SU-DHL-6 (cell line): ENCODE measurements at regions not wholly inside any gene's neighbourhood (a gene's known extent, or its start where the extent isn't known, plus 50 kb on each side); places are given as distances from the start of the nearest gene placed in this dataset.

Source experiments
- H2AFZ ChIP-seq: fragments of 200-600 bp; sonication (generic); 2 replicates; pipeline ENCODE4 v1.6.1; 2014; ENCODE audit warnings: low read depth, mild to moderate bottlenecking, moderate library complexity, mixed read lengths, antibody characterized with exemption, low read length; ENCODE audit not compliant: severe bottlenecking
- H3F3A ChIP-seq: fragments of 200-600 bp; shearing (Covaris generic); 2 replicates; pipeline ENCODE4 v1.6.0; 2016; ENCODE audit warnings: antibody characterized with exemption, mild to moderate bottlenecking; ENCODE audit not compliant: insufficient read depth
- H3K27ac ChIP-seq: fragments of 200-600 bp; sonication (generic); 2 replicates; pipeline ENCODE4 v1.5.1; 2016; ENCODE audit warnings: low read depth, mild to moderate bottlenecking, low read length, moderate library complexity, mixed read lengths
- H3K27me3 ChIP-seq: fragments of 200-600 bp; sonication (generic), shearing (Covaris generic); 2 replicates; pipeline ENCODE4 v1.6.0; 2014; ENCODE audit warnings: mild to moderate bottlenecking, low read length
- H3K36me3 ChIP-seq: fragments of 200-600 bp; sonication (generic); 2 replicates; pipeline ENCODE4 v1.6.1; 2014; ENCODE audit warnings: mild to moderate bottlenecking, low read length, mixed read lengths
- H3K4me2 ChIP-seq: fragments of 300-600, 200-600 bp; shearing (Covaris generic), sonication (generic); 2 replicates; pipeline ENCODE4 v1.6.0; 2014; ENCODE audit warnings: low read length, low read depth, mild to moderate bottlenecking; ENCODE audit not compliant: poor library complexity, severe bottlenecking
- H3K4me3 ChIP-seq: fragments of 200-600 bp; sonication (generic); 2 replicates; pipeline ENCODE4 v1.5.1; 2014; ENCODE audit warnings: antibody characterized with exemption, low read length, mild to moderate bottlenecking, mixed read lengths; ENCODE audit not compliant: insufficient read depth, poor library complexity, severe bottlenecking
- H3K79me2 ChIP-seq: fragments of 200-600 bp; sonication (generic); 2 replicates; pipeline ENCODE4 v1.6.1; 2014; ENCODE audit warnings: mild to moderate bottlenecking, low read length, moderate library complexity; ENCODE audit not compliant: insufficient read depth
- H3K9ac ChIP-seq: fragments of 200-600 bp; sonication (generic); 2 replicates; pipeline ENCODE4 v1.7.0; 2014; ENCODE audit warnings: mild to moderate bottlenecking, low read length
- H3K9me2 ChIP-seq: fragments of 200-600 bp; sonication (generic); replicated peaks from 2 replicates; pipeline ENCODE4 v1.6.1; 2014; ENCODE audit warnings: low read length; ENCODE audit not compliant: insufficient read depth
- H3K9me3 ChIP-seq: fragments of 200-600 bp; sonication (generic); 2 replicates; pipeline ENCODE4 v1.6.1; 2014; ENCODE audit warnings: low read length, mixed read lengths; ENCODE audit not compliant: insufficient read depth
- H4K20me1 ChIP-seq: fragments of 200-600 bp; sonication (generic); 2 replicates; pipeline ENCODE4 v1.6.1; 2014; ENCODE audit warnings: low read depth, mild to moderate bottlenecking, antibody characterized with exemption, low read length, moderate library complexity, mixed read lengths
- EZH2phosphoT487 ChIP-seq: fragments of 200-600 bp; sonication (generic), shearing (Covaris generic); conservative IDR thresholded peaks from 2 replicates; pipeline ENCODE4 v1.6.1; 2018; ENCODE audit warnings: mild to moderate bottlenecking, antibody characterized with exemption, low read length, moderate library complexity, mixed read lengths
- TF ChIP-seq, protein P1 (sequence below): fragments of 200-600 bp; sonication (generic); IDR thresholded peaks from one replicate; pipeline ENCODE4 v1.5.1; 2017; ENCODE audit warnings: antibody characterized with exemption, mild to moderate bottlenecking, low read length, moderate library complexity; ENCODE audit not compliant: insufficient read depth, poor library complexity, severe bottlenecking

DNA sequence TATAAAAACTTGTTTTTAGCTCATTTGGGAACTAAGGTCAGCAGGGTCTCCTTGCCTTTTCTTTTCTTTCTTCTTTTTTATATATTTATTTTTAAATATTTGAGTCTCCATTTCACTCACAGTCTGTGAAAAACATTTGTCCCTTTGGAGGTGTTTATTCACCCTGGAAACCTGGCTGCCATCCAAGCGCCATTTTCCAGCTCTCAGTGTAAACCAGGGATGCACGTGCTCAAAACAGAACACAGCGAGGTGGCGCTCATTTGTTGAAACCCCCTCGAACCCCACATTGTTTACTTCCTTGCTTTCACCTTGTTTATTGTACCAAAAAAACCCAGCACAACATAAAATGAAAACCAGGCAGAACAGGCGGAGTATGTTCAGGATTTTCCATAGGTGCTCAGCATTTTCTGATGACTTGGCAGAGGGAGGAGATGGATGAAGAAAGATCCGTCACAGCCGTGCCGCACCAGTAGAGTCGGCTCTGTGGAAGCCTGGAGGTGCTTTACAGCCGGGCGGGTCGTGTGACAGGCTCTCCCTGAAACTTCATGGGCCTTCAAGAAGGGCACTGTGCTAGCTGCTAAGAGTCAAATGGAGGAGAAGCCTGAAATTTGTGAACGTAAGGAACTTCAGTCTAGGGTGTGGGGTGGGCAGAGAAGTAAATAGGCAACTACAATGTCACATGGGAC lies 284.4 kb downstream of the FOXL1 start:
- TF ChIP-seq EZH2phosphoT487: no peak
- TF ChIP-seq, protein P1, sequence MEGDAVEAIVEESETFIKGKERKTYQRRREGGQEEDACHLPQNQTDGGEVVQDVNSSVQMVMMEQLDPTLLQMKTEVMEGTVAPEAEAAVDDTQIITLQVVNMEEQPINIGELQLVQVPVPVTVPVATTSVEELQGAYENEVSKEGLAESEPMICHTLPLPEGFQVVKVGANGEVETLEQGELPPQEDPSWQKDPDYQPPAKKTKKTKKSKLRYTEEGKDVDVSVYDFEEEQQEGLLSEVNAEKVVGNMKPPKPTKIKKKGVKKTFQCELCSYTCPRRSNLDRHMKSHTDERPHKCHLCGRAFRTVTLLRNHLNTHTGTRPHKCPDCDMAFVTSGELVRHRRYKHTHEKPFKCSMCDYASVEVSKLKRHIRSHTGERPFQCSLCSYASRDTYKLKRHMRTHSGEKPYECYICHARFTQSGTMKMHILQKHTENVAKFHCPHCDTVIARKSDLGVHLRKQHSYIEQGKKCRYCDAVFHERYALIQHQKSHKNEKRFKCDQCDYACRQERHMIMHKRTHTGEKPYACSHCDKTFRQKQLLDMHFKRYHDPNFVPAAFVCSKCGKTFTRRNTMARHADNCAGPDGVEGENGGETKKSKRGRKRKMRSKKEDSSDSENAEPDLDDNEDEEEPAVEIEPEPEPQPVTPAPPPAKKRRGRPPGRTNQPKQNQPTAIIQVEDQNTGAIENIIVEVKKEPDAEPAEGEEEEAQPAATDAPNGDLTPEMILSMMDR: no peak
- no peaks in the 10 kb centered on the region for H3K27me3 ChIP-seq
- no peaks in the 10 kb centered on the region for H3K79me2 ChIP-seq
- no peaks in the 10 kb centered on the region for H3K36me3 ChIP-seq
- no peak overlapping the region for H2AFZ ChIP-seq
- H3K4me2 ChIP-seq: no peak overlapping the region
- H3K4me3 ChIP-seq: no peak overlapping the region
- no peaks in the 10 kb centered on the region for H4K20me1 ChIP-seq
- H3K27ac ChIP-seq: no peak overlapping the region
- H3K9ac ChIP-seq: no peak overlapping the region
- no peaks in the 10 kb centered on the region for H3K9me3 ChIP-seq
- no peaks in the 10 kb centered on the region for H3K9me2 ChIP-seq
- no peaks in the 10 kb centered on the region for H3F3A ChIP-seq

GRCh38 chr16:86863609-86864008 lies 285.3 kb downstream of the FOXL1 start:
- Histone ChIP-seq H3K9ac (no peak overlapping the region), H4K20me1 (no peaks in the 10 kb centered on the region), H3K9me3 (no peaks in the 10 kb centered on the region), H3K4me2 (no peak overlapping the region), H3K36me3 (no peaks in the 10 kb centered on the region), H2AFZ (no peak overlapping the region), H3K27me3 (no peaks in the 10 kb centered on the region), H3K9me2 (no peaks in the 10 kb centered on the region), H3F3A (no peaks in the 10 kb centered on the region), H3K79me2 (no peaks in the 10 kb centered on the region), H3K27ac (no peak overlapping the region), H3K4me3 (no peak overlapping the region)
- no peak for TF ChIP-seq EZH2phosphoT487
- TF ChIP-seq, protein P1: no peak

- Histone ChIP-seq H3K79me2 (no peaks in the 10 kb centered on the region), H3K27me3 (no peaks in the 10 kb centered on the region), H3K4me3 (no peak overlapping the region), H3K9me2 (no peaks in the 10 kb centered on the region), H3K36me3 (no peaks in the 10 kb centered on the region), H3K4me2 (no peak overlapping the region), H2AFZ (no peak overlapping the region), H3K9ac (no peak overlapping the region), H3K9me3 (no peaks in the 10 kb centered on the region), H3K27ac (no peak overlapping the region), H3F3A (no peaks in the 10 kb centered on the region), H4K20me1 (no peaks in the 10 kb centered on the region)
- TF ChIP-seq, protein P1: no peak
- no peak for TF ChIP-seq EZH2phosphoT487
Observed at GRCh38 chr16:86864586-86864985, 286.2 kb downstream of the FOXL1 start.
